ENCODE measurements at regions not wholly inside any gene's neighbourhood (a gene's known extent, or its start where the extent isn't known, plus 50 kb on each side); places are given as distances from the start of the nearest gene placed in this dataset.

GRCh38 chr1:187456446-187456845 lies 627.7 kb downstream of the PLA2G4A start:
- DNase-seq, result no peak

- no peak for DNase-seq
Observed at GRCh38 chr1:187460093-187460492, 631.3 kb downstream of the PLA2G4A start.

- no peak for DNase-seq
Observed at GRCh38 chr1:187464320-187464719, 635.6 kb downstream of the PLA2G4A start.

GRCh38 chr1:187465441-187465840 lies 636.7 kb downstream of the PLA2G4A start:
- no peak for DNase-seq

- no peak for DNase-seq
Observed at GRCh38 chr1:187469836-187470235, 641.1 kb downstream of the PLA2G4A start.

GRCh38 chr1:187471555-187471954 lies 642.8 kb downstream of the PLA2G4A start:
- DNase-seq, result peak; percentile 29

GRCh38 chr1:187474336-187474735 lies 645.6 kb downstream of the PLA2G4A start:
- peak; percentile 51 for DNase-seq

- no peak for DNase-seq
Observed at GRCh38 chr1:187476671-187477070, 647.9 kb downstream of the PLA2G4A start.

GRCh38 chr1:187477103-187477502 lies 648.4 kb downstream of the PLA2G4A start:
- no peak for DNase-seq

GRCh38 chr1:187477535-187477934 lies 648.8 kb downstream of the PLA2G4A start:
- DNase-seq, result no peak

- no peak for DNase-seq
Observed at GRCh38 chr1:187481581-187482148, 652.9 kb downstream of the PLA2G4A start.

GRCh38 chr1:187490266-187490665 lies 661.5 kb downstream of the PLA2G4A start:
- DNase-seq, result no peak

GRCh38 chr1:187491082-187491720 lies 662.5 kb downstream of the PLA2G4A start:
- peak; percentile 29 for DNase-seq

- no peak for DNase-seq
Observed at GRCh38 chr1:187498028-187498427, 669.3 kb downstream of the PLA2G4A start.

GRCh38 chr1:187504779-187505178 lies 676.0 kb downstream of the PLA2G4A start:
- DNase-seq, result no peak

- DNase-seq, result no peak
Observed at GRCh38 chr1:187509091-187509490, 680.3 kb downstream of the PLA2G4A start.

GRCh38 chr1:187513190-187513589 lies 684.4 kb downstream of the PLA2G4A start:
- DNase-seq, result no peak

- no peak for DNase-seq
Observed at GRCh38 chr1:187514110-187514509, 685.4 kb downstream of the PLA2G4A start.

GRCh38 chr1:187516874-187517273 lies 688.1 kb downstream of the PLA2G4A start:
- DNase-seq, result no peak

GRCh38 chr1:187517546-187517945 lies 688.8 kb downstream of the PLA2G4A start:
- DNase-seq, result no peak

- DNase-seq, result no peak
Observed at GRCh38 chr1:187527346-187527745, 698.6 kb downstream of the PLA2G4A start.

- DNase-seq, result no peak
Observed at GRCh38 chr1:187537936-187538335, 709.2 kb downstream of the PLA2G4A start.

GRCh38 chr1:187549540-187549939 lies 720.8 kb downstream of the PLA2G4A start:
- no peak for DNase-seq

GRCh38 chr1:187551061-187551460 lies 722.3 kb downstream of the PLA2G4A start:
- no peak for DNase-seq

- DNase-seq, result no peak
Observed at GRCh38 chr1:187563191-187563590, 734.4 kb downstream of the PLA2G4A start.

All from amniotic stem cell (primary cell).